Stimulated activated CD8-positive, alpha-beta memory T cell treated with anti-CD3 and anti-CD28 coated beads, Interleukin-2, amount 100 ng/mL, for 1 hour (primary cell): ENCODE measurements at regions not wholly inside any gene's neighbourhood (a gene's known extent, or its start where the extent isn't known, plus 50 kb on each side); places are given as distances from the start of the nearest gene placed in this dataset.

Source experiments
- DNase-seq, 2 donors: peaks; one replicate each; pipeline ENCODE4 v3.0.0-alpha.2; 2020; ENCODE audit warnings: low read depth in 2 of 2

DNA sequence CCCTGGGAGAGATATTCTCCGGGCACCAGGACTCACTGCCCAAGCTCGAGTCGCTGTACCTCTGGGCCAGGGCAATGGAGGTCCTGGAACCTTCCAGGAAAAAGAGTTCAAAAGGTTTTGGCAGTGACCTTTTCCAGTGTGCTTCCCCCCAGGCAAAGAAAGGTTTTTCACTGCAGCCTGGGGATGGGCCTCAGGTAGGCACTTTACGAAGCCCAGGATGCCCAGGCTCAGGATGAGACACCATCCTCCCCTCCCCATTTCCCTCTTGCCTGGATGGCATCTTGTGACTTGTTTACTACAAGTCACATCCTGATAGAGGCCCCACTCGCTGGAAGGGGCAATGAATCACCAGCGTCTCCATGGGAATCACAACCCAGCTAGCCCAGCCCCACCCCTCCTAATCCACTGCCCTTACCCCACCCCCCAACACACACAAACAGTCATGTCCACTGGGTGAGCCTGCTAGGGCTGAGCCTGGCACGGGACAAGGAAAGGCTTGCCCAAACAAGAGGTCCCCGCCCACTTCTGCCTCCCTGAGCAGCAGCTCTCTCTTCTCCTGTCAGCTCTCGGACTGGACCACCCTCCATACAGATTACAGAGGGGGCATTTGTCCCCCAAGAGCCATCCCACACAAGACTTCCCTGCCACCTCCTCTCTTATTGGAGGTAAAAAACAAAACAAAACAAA is 93.8 kb upstream of the SMNDC1 start:
- DNase-seq, result no peak

DNA sequence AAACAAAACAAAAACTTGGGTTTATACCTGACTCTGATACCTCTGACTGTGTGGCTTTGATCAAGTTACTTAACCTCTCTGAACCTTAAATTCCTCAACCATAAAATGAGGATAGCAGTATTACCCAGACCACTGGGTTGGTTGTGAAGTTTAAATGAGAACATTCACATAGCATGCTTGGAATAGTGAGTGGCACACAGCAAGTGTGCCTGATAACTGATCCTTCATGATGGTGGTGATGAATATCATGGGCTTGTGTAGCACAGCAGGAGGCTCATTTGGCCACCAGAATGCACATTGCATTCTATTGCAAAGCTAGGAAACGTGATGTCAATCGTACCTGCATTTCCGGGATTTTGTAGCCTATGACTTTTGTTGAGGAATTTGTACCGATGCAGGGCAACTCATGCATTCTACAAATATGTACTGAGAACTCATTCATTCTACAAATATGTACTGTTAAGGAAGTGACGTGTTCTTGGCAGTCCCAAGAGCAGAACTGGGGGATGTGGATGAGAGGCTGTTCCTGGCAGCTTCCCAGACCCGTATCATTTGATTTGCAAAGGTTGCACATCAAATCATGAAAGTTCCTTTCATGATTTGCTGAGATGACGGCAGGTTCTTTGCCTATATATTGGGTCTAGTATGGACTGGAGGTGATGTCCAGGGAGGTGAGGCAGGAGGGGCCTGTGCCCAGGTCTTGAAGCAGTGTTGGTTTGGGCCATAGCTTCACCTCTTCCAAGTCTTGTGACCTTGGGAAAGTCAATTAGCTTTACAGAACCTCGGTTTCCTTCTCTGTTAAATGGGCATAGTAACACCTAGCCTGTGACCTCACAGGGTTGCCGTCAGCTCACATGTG is 94.6 kb upstream of the SMNDC1 start:
- no peak for DNase-seq

DNA sequence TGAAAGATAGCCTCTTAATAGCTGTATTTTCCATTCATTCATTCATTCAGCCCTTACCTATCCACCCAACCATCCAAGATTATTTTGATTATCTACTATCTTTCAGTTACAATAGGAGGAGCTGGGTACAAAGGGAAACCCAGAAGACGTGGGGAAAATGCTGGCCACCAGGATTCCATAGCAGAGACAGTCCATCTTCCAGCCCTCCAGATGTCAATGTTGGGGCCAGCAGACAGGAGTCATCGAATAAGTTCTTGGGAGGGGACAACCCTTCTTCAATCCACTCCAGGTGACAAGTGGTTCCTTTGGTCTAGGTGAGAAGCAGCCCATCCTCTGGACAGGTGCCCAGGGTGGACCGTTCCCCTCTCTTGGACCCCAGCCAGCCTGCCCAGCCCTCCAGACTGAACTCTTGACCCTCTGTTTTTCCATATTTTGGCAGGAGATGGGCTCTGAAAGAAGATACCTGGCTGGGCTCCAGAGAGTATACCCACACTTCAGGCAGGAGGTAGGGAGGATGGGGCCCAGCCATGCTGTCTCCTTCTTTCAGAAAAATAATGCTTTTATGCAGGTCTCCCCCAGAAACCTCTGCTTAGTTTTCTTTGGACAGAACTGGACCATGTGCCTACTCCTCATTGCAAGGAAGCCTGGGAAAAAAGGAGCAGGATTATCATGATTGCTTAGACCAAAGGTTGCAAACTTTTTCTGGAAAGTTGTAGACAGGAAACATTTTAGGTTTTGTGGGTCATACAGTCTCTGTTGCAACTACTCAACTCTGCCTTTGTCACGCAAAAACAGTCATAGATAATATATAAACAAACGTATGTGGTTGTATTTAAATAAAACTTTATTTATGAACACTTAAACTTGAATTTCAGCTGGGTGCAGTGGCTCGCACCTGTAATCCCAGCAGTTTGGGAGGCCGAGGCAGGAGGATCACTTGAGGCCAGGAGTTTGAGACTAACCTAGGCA is 95.5 kb upstream of the SMNDC1 start:
- DNase-seq, result no peak

DNA sequence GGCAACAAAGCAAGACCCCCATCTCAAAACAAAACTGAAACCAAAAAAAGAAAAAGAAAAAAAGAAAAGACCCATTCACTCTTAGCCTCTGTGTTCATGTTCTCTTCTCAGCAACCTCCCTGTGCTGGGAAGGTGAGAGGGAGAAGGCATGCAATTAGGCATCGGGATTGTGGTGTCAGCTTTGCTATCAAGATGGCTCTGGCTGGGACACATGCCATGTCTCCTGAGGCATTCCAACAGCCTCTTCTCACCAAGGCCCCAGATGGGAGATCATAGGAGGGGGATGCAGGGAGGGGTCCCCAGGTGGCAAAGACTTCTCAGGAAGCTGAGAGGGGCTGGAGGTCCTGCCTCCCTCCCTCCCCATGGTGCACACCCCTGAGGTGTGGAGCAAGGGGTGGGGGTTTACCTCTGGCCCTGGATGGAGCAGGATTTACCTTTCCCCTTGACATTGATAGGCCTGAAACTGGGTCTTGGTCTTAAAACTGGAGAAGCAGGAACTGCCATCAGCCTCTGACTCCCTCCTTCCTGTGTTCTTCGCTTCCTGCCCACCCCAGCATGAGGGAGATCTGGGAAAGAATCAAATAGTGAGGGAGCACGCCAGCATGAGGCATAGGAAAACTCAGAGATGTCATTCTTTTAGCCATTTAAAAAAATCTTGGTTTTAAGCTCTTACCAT is 96.2 kb upstream of the DUSP5 start:
- no peak for DNase-seq

DNA sequence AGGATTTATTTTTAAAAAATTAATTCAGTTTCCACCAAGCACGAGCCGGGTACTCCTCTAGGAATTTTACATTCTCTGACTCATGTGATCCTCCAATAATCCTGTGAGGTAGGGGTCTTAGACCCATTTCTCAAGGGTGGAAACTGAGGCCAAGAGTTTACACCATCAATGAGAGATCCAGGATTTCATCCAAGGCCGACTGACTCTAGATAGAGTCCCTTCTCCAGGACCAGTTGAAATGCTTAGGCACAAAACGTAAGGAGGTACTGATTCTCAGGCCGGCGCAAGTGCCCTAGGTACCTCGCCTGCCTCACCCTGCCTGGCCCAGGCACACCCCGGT is 95.7 kb upstream of the DUSP5 start:
- no peak for DNase-seq

DNA sequence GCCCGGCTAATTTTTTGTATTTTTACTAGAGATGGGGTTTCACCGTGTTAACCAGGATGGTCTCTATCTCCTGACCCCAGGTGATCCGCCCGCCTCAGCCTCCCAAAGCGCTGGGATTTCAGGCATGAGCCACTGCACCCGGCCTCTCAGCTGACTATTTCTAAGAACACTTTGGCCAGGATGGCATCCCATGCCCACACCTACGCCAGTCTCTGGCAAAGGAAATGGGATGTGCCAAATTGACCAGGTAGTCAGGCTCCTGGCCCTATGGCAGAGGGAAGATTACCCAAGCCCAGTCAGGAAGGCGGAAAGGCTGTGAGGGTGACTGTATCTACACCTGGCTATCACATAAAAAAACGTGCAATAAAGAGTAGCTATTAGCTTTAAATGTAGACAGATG is 94.1 kb upstream of the DUSP5 start:
- DNase-seq, result no peak

DNA sequence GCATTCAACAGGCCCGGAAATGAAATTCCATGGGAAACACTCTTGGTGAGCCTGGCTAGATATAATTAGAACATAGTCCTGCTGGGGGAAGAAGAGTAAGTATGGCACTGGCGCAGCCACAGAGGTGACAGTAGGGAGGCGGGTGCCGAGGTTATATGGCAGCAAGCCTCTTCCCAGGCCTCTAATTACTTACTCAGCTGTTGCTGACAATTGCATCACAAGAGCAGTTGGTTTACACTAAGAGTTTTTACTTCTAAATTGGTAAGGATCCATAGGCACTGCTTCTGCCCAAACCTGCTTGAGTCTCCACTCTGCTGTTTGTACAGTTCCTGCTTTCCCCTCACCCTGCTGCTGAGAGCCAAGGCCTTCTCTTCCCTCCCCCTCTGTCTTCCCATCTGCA is 93.3 kb upstream of the DUSP5 start:
- no peak for DNase-seq

DNA sequence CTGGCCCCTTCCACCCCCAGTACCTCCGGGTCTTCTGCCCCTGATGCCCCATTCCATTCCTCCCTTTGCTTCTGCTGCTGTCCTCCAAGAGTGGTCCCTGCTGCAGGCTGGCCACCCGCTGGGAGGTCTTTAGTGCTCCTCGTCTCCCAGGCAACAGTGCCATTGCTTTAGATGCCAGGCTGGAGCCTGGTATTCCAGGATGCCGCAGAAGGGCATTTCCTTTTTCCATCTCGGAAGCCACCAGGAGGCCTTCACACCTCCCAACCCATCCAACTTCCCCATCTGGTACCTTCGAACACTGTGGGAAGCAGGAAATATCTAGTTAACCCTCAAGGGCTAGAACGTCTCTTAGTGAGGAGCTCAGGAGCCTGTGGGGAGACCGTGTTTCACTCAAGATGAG is 92.9 kb upstream of the DUSP5 start:
- no peak for DNase-seq

DNA sequence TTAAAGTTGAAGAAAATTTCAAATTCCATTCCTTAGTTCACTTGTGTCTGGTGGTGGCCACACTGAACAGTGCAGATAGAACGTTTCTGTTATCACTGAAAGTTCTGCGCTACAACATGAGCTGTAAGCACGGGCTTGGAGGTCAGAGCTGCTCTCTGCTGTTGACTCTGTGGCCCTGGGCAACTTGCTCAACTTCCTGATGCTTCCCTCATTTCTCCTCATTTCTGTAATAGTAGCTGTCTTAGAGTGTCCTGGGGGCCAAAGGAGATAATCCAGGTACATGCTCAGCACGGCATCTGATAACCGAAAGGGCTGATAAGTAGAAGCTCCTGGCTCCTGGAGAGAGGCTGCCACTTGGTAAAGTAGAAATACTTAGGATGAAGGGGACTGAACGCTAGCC is 92.3 kb upstream of the DUSP5 start:
- no peak for DNase-seq

DNA sequence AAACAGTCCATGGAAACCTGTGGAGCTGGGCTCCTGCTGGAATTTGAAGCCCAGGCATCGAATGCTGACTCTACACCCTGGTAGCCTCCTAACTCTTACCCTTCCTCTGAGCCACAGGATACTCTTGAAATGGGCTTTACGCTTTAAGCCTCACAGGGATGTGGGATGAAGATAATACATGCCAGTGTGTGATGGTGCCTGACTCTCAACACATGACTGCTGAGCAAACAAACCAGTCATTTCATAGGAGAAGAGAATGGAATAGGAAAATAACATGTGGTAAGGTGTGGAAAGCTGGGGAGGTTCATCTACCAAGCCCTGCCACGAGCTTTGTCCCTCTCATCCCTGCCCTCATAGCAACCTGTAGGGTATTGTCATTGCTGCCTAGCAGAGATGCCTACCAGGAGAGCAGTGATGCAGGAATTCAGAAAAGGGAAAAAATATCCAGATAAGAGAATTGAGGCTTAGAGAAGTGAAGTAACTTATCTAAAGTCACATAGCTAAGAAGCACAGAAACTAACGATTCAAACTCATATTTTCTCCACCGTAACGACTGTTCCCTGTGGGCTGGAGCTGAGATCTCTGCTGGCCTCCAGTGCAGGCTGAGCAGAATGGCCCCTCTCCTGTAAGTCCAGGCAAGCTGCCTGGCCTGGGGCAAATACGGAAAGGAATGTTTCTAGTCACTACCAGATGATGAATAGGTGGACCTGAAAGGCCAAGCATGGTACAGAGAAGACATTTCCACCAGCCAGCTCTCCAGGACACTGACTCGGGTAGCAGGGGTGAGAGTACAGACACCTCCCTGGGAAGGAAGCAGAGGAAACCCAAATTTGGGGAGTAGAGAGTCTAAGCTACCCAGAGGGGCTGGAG is 90.2 kb upstream of the DUSP5 start:
- DNase-seq, result no peak

DNA sequence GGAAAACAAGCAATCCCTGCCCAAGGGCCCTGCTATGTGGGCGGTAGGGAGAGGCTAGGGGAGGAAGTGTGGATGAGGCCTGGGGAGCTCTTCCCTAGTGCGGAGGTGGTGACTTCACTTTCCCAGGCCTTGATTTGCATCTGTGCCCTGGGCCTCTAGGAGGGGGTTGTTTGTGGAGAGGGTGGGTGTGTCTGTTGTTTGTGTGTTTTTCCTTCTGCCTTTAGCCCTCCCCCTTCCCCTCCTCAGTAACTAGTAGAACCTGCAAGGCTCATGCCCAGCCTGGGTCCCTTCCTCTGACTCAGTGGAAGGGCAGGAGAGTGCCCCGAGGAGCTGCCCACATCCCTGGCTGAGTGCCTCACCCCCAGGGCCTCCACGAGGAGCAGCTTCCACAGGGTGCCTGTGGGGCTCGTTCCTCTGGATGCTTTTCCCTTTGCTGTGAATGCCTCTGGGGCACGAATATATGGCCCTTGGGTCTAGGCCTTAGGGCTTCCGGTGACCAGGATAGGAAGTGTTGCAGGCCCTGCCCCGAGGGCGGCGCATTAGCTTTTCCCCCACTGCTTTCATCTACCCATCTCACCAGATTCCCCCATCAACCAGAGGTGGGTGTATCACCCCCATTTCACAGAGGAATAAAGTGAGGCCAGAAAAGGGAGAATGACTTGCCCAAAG is 89.4 kb upstream of the DUSP5 start:
- DNase-seq, result no peak

DNA sequence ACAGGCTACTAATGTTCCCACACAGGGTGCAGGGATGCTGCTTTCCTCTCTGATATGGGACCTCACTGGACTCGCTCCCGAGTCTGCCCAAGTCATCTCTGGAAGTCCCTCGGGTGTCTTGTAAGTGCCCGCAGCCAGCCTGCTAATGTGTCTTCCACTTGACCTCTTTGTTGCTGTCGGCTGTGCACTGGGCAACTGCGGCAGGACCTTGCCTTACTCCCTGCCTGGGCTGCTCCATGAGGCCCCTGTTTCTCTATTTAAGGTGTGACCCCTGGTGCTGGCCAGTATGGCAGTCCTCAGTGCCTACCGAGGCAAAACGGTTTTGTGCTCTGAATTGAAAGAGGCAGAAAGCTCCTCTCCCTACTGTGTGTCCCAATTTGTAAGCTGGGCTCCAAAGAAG is 88.8 kb upstream of the DUSP5 start:
- no peak for DNase-seq

DNA sequence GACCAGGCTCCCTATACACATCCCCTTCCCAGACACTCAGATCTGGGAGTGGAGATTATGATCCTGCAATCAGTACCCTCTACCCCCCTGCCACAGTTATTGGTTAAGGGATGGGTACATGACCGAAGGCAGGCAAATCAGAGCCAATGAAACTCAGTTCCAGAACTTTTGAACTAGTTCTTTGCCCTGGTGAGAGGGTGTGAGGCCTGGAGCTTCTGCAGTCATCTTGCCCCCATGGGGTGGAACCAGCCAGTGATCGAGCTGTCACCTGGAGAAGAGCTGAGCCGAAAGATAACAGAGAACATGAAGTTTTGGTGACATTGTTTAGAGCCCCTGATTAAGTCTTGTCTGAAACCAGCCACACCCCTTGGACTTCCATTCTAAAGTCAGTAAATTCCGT is 88.2 kb upstream of the DUSP5 start:
- DNase-seq, result no peak

DNA sequence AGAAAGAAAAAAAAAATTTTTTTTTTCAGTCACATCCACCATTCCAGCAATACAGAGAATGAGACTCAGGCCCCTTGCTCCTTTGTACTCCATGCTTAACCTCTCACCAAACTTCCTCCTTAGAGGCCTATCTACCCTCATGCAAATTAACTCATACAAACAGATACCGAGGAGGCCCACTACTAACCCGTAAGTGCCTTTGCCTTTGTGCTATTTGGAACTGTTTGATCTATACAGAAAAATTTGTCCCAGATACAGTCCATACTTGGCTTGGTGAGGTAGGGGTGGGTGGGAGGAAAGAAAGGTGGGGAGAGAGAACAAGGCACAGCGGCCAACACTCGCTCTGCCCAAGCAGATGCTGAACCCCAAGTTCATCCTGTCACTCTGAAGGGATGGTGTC is 87.8 kb upstream of the DUSP5 start:
- no peak for DNase-seq

DNA sequence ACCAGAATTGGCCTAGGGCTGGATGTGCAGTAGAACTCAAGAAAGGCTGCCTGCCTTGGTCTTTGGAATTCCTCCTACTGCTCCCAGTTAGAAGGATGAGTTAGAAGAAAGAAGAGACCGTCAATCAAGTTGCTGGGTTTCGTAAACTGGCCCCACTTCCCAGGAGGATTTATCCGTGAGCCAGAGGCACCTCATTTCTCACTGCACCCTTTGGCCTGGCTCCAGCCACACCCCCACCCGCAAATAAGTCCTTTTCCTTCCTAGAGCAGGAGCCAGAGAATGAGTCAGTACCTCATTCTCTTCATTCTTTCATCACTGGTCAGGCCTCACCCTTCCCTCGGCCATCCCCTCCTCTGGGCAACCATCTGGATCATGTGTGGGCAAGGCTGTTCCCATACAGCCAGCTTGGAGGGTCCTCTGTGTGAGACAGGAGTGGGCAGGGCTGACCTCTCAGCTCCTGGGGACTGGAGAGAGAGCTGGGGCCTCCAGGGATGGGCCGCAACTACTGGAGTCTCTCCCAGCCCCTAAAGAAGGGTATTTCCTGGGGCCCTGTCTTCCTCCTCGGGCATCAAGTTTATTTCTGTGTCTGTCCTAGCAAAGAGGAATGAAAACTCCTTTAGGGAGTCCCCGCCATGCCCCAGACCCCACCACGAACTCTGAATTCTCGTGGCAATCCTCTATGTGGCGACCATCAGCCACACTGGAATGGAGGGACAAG is 87.2 kb upstream of the DUSP5 start:
- DNase-seq, result no peak

DNA sequence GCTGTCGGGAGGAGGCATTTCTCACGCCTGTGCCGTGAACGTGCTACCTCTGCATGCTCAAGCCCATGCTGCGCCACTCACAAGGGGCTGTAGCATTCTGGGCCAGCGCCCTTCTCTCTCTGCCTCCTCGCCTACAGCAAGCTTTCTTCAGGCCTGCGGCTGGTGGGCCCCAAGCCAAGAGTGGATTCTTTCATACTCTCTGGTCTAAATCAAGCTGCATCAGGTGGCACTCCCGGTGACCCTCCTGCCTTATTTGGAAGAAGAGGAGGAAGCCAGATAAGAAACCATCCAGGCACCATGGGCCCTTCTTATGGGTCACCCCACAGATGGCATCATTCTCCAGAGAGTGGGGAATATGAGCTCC is 86.7 kb upstream of the DUSP5 start:
- no peak for DNase-seq

DNA sequence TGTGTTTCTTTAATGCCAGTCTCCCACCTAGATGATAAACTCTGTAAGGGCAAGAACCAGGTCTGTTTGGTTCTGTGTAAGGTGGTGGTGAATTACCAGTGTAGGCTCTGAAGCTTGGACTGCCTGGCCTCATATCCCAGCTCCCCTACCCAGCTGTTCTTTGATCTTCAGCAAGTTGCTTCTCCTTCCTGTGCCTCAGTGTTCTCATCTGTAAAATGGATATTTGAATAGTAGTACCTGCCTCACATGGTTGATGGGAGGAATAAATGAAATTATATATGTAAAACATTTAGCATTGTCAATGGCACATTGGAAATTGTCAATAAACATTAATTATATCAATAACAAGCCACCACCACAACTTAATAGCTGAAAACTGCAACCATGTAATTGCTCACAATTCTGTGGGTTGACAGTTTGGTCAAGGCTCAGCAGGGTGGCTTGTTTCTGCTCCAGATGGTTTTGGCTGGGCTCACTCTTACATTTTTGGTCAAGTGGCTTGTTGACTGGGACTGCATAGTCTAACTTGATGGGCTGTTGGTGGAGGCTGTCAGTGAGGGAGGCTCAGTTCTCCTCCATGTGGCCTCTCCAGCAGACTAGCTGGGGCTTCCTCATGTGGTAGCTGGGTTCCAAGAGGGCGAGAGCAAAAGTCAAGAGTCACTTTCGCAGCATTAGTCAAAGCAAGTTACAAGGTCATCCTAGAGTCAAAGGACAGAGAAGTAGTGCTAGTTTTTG is 84.5 kb upstream of the DUSP5 start:
- DNase-seq, result no peak

DNA sequence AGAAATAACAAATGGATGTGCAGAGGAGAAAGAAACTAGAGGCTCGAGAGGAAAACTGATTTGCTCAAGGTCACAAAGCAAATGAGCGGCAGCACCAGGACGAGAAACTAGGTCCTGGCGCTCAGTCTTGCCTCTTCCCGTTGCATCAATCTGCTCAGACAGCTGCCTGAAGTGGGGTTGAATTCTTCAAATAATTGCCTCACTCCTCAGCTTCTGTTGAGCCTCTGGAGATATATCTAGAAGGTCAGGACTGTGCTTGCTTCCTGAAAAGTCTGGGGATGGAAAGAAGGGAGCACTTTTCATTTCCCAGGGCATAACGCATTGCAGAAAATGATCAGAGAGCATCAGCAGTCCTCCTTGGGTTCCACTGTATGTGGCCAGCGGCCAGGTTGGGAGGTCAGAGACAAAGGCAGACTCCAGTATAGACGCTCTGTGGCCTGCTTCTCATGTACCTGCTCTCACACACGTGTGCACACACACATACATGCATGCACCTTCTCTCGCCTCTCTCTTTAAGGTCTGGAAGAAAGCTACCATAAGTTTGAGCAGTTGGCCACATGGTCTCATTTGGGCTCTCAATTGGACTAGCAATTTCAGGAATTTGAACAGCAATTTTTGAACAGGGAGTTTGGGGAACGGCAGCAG is 83.7 kb upstream of the DUSP5 start:
- no peak for DNase-seq
